Duodenal mucosa (tissue), 2 donors: ENCODE measurements at regions not wholly inside any gene's neighbourhood (a gene's known extent, or its start where the extent isn't known, plus 50 kb on each side); places are given as distances from the start of the nearest gene placed in this dataset.

ENCODE experiments used
- H3K27ac ChIP-seq: one replicate; pipeline ENCODE4 v1.7.0; 2013; ENCODE audit warnings: low read depth, low read length
- H3K27me3 ChIP-seq, 2 donors: one replicate each; pipeline ENCODE4 v1.7.0; 2013; ENCODE audit warnings: low read length in 2 of 2, control low read depth in 1 of 2; ENCODE audit not compliant: insufficient read depth in 2 of 2, control insufficient read depth in 1 of 2
- H3K36me3 ChIP-seq, 2 donors: one replicate each; pipeline ENCODE4 v1.7.0; 2013; ENCODE audit warnings: low read length in 2 of 2, control low read depth in 1 of 2; ENCODE audit not compliant: insufficient read depth in 2 of 2, control insufficient read depth in 1 of 2
- H3K4me1 ChIP-seq, 2 donors: one replicate each; pipeline ENCODE4 v1.7.0; 2013; ENCODE audit warnings: low read length in 2 of 2, control low read depth in 1 of 2; ENCODE audit not compliant: insufficient read depth in 2 of 2, control insufficient read depth in 1 of 2
- H3K4me3 ChIP-seq, 2 donors: one replicate each; pipeline ENCODE4 v1.7.0; 2013; ENCODE audit warnings: low read length in 2 of 2, low read depth in 1 of 2
- H3K9ac ChIP-seq, 2 donors: one replicate each; pipeline ENCODE4 v1.7.0; 2013; ENCODE audit warnings: low read length in 2 of 2, low read depth in 1 of 2
- H3K9me3 ChIP-seq, 2 donors: one replicate each; pipeline ENCODE4 v1.7.0; 2013; ENCODE audit warnings: low read length in 2 of 2, control low read depth in 1 of 2; ENCODE audit not compliant: control insufficient read depth in 1 of 2

DNA sequence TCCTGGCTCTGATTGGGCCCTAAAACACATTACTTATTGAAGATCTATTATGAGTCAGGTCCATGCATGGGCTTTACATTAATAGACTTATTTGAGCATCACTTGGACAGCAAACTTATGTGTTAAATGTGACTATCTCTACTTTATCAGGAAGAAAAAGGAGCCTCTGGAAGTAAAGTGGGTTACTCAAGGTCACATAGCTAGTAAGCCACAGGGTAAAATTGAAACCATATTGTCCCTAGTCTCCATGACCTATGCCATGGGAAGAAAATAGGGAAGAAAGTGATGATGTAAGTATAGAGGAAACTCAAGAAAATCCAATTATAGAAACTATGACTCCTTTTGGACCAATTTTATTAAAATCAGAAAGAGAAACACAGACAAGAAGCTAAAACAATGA lies 555.3 kb downstream of the NUF2 start:
- H3K27me3 ChIP-seq, result no peaks in the 10 kb centered on the region
- H3K9ac ChIP-seq, result no peak overlapping the region
- H3K9me3 ChIP-seq, result no peaks in the 10 kb centered on the region
- no peak overlapping the region for H3K4me3 ChIP-seq
- no peaks in the 10 kb centered on the region for H3K36me3 ChIP-seq
- H3K27ac ChIP-seq, result no peak overlapping the region
- H3K4me1 ChIP-seq, result no peaks in the 10 kb centered on the region

DNA sequence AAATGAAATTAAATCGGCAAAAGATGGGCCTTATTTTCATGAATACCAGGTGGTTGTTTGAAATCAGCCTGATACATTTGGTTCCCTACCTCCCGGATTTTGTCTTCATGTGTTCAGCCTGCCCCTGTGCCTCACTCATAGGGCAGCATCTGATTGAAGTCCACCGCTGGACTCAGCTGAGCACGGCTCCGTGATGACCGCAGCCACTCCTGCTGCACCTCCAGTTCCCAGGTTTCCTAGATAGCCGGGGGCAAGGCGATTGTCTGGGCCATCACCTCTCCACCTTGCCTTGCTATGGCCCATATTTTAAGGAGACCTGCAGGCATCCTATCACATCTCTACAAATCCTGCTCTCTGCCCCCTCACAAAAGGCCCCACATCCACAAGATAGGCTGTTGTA lies 563.8 kb downstream of the NUF2 start:
- Histone ChIP-seq H3K9ac (no peak overlapping the region), H3K9me3 (no peaks in the 10 kb centered on the region), H3K27ac (no peak overlapping the region), H3K4me3 (no peak overlapping the region), H3K36me3 (no peaks in the 10 kb centered on the region), H3K27me3 (no peaks in the 10 kb centered on the region), H3K4me1 (no peaks in the 10 kb centered on the region)

DNA sequence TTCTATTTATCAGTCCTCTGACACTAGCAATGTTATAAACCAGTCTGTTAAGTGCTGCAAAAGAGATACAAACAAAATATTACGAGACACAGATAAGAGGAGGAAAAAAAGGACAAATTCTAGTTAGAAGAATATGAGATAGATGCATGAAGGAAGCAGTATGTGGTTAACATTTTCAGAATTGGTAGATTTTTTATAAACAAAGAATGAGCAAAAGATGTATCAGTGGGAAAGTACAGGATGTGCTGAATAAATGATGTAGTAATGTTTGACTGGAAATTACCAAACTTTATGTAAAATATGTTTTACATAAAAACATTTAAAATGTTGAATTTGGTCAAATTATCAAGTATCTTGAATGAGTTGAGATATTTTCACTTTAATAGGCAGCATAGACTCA lies 574.2 kb downstream of the NUF2 start:
- no peaks in the 10 kb centered on the region for H3K9me3 ChIP-seq
- no peak overlapping the region for H3K4me3 ChIP-seq
- no peaks in the 10 kb centered on the region for H3K27me3 ChIP-seq
- H3K9ac ChIP-seq, result no peak overlapping the region
- H3K27ac ChIP-seq, result no peak overlapping the region
- H3K4me1 ChIP-seq, result no peaks in the 10 kb centered on the region
- no peaks in the 10 kb centered on the region for H3K36me3 ChIP-seq

DNA sequence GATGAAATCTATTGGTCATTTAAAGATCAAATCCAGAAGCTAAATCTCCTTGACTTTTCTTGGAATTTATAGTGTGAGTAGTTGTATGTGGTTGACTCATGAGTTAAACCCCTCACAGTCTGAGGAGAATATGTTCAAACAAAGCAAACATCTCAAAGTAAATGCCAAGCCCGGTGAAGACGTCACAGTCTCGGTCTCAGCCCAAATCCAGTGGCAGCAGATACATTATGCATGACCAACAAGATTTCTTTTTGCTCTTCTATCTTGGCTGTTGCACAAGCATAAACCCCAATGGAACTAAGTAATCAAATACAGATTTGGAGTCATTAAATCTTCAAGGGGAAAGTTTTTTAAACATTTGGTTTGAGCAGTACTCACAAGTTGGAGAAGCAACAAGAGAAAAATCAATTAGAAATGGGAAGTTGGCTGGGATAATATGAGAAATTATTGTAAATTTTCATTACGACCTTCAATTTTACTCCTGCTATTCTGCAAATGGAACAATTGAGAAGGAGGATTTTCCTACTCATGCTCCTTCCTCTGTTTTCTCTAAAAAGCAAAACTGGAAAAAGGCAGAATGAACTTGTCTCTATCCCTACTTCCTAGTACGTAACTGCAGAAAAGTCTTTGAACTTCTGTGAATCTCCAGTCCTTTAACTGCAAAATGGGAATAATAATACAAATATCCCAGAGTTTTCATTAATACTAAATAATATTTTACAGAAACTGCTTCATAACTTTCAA lies 575.8 kb downstream of the NUF2 start:
- no peaks in the 10 kb centered on the region for H3K9me3 ChIP-seq

DNA sequence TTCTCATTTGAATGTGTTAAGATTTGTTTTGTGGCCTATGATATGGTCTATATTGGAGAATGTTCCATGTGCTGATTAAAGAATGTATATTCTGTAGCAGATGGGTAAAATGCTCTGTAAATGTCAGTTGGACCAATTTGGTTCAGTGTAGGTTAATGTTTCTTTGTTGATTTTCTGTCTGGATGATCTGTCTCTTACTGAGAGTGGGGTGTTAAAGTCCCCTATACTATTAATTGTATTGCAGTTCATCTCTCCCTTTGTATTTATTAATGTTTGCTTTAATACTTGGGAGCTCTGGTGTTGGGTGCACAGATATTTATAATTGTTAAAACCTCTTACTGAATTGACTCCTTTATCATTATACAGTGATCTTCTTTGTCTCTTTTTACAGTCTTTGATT lies 584.5 kb downstream of the NUF2 start:
- Histone ChIP-seq H3K36me3 (no peaks in the 10 kb centered on the region), H3K9me3 (no peaks in the 10 kb centered on the region), H3K4me1 (no peaks in the 10 kb centered on the region), H3K27ac (no peak overlapping the region), H3K27me3 (no peaks in the 10 kb centered on the region), H3K9ac (no peak overlapping the region), H3K4me3 (no peak overlapping the region)

More for the DNA sequence above, 575.8 kb downstream of the NUF2 start:
- Histone ChIP-seq H3K4me3 (no peak overlapping the region), H3K36me3 (no peaks in the 10 kb centered on the region), H3K27me3 (no peaks in the 10 kb centered on the region), H3K4me1 (no peaks in the 10 kb centered on the region), H3K27ac (no peak overlapping the region), H3K9ac (no peak overlapping the region)

DNA sequence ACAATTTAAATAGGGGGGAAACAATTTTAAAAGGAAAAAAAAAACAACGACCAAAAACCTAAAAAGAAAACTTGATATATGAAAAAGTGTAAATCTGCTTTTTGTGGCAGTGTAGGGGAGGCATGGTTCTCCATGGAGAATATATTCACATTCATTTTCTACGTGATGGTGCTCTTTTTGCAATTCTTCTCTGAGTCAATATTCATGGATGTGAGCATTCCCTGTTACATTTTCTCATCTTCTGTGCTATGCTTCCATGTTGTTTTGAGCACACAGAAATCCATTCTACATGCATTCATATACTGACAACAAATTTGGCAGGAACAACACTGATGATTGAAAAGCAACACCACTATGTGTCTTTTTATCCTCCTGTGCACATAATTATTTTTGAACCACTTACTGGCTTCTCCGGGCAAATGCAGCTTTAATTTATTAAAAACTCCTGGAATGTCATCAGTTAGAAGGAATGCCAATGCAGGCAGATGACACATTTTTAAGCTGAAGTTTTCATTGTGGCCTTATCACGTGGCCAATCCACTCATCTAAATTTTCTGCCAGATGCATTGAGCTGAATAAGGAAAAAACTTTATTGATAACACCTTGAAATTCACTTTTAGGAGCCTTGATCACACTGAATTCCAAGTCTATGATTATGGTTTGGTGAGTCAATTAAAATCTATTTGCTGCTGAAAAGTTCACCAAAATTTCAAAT lies 590.6 kb downstream of the NUF2 start:
- no peak overlapping the region for H3K4me3 ChIP-seq
- no peaks in the 10 kb centered on the region for H3K9me3 ChIP-seq

DNA sequence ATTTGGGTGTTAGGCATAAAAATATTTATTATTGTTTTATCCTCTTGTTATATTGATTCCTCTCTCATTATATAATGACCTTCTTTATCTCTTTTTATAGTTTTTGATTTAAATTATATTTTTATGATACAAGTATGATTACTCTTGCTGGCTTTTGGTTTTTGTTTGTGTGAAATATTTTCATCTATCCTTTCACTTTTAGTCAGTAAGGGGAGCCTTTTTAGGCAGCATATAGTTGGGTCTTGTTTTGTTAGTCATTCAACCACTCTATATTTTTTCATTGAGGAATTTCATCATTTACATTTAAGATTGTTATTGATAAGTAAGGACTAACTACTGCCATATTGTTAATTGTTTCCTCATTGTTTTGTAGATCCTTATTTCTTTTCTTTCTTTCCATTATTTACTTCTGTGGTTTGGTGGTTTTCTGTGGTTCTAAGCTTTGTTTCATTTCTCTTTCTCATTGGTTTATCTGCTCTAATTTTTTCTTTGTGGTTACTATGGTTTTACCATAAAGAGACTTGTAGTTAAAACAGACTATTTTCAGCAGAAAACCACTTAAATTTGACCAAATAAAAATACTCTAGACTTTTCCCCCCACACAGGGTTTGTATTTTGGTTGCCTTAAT lies 593.1 kb downstream of the NUF2 start:
- H3K4me3 ChIP-seq, result no peak overlapping the region
- H3K9ac ChIP-seq, result no peak overlapping the region
- no peaks in the 10 kb centered on the region for H3K4me1 ChIP-seq
- H3K27ac ChIP-seq, result no peak overlapping the region
- no peaks in the 10 kb centered on the region for H3K9me3 ChIP-seq
- no peaks in the 10 kb centered on the region for H3K36me3 ChIP-seq
- H3K27me3 ChIP-seq, result no peaks in the 10 kb centered on the region

More for the DNA sequence above, 590.6 kb downstream of the NUF2 start:
- Histone ChIP-seq H3K9ac (no peak overlapping the region), H3K4me1 (no peaks in the 10 kb centered on the region), H3K27ac (no peak overlapping the region), H3K27me3 (no peaks in the 10 kb centered on the region), H3K36me3 (no peaks in the 10 kb centered on the region)

DNA sequence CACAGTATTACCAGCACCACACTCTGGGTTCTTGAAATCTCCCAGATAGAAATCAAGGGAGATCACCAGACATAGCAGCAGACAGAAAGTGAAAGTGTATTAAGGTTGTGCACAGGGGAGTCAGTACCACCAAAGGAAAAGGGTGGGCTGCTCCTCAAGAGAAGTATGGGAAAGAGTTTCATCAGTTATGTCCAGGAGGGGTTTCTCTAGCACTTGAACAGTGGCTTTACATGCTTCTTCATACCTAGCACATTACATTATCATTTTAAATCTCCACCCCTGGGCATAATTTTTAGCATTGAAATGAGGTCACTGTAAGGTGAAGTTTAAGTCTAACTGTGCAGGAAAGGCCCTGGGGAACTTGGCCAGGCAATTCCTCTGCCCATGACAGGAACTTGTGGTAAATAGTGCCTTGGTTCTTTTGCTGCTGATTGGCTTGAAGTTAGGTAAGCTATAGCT lies 601.0 kb downstream of the NUF2 start:
- Histone ChIP-seq H3K27me3 (no peaks in the 10 kb centered on the region), H3K4me3 (no peak overlapping the region), H3K4me1 (no peaks in the 10 kb centered on the region), H3K9ac (no peak overlapping the region), H3K27ac (no peak overlapping the region), H3K36me3 (no peaks in the 10 kb centered on the region), H3K9me3 (no peaks in the 10 kb centered on the region)

DNA sequence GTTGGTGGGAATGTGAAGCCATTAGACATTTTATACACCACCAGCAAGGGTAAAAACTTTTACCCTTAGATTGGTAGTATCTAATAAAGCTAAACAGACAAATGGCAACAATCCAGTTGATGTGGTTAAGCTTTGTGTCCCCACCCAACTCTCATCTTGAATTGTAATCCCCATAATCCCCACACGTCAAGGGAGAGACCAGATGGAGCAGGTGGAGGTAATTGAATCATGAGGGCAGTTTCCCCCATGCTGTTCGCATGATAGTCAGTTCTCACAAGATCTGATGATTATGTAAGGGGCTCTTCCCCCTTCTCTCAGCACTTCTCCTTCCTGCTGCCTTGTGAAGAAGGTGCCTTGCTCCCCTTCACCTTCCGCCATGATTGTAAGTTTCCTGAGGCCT lies 602.3 kb downstream of the NUF2 start:
- H3K27ac ChIP-seq, result no peak overlapping the region
- H3K27me3 ChIP-seq, result no peaks in the 10 kb centered on the region
- H3K9me3 ChIP-seq, result no peaks in the 10 kb centered on the region
- no peaks in the 10 kb centered on the region for H3K36me3 ChIP-seq
- H3K4me1 ChIP-seq, result no peaks in the 10 kb centered on the region
- no peak overlapping the region for H3K9ac ChIP-seq
- H3K4me3 ChIP-seq, result no peak overlapping the region

DNA sequence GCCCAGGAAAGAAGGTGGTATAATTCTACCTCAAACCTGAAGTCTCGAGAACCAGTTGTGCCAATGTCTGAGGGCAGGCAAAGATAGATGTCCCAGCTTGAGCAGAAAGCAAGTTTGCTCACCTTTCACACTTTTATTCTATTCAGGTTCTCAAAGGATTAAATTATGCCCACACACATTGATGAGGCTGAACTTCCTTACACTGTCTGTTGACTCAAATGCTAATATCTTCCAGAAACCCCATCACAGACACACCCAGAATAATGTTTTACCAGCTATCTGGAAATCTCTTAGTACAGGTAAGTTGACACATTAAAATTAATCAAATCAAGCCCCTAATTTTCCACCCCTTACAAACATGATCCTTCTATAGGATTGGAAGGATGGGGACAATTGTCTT lies 605.7 kb downstream of the NUF2 start:
- no peaks in the 10 kb centered on the region for H3K36me3 ChIP-seq
- no peak overlapping the region for H3K9ac ChIP-seq
- H3K4me1 ChIP-seq, result no peaks in the 10 kb centered on the region
- H3K27ac ChIP-seq, result no peak overlapping the region
- no peak overlapping the region for H3K4me3 ChIP-seq
- no peaks in the 10 kb centered on the region for H3K9me3 ChIP-seq
- H3K27me3 ChIP-seq, result no peaks in the 10 kb centered on the region
